SH-SY5Y (cell line): ENCODE measurements at regions not wholly inside any gene's neighbourhood (a gene's known extent, or its start where the extent isn't known, plus 50 kb on each side); places are given as distances from the start of the nearest gene placed in this dataset.

ENCODE experiments used
- GATA2 ChIP-seq: IDR thresholded peaks from 2 replicates; pipeline ENCODE4 v1.6.1; 2011; ENCODE audit warnings: mild to moderate bottlenecking, low read depth, low read length
- GATA3 ChIP-seq: IDR thresholded peaks from 2 replicates; pipeline ENCODE4 v1.6.1; 2011; ENCODE audit warnings: low read depth, mild to moderate bottlenecking, low read length, moderate library complexity

- no peak for TF ChIP-seq GATA2
- no peak for TF ChIP-seq GATA3
Measured at GRCh38 chr5:130277522-130277921, 373.3 kb downstream of the CHSY3 start.
